GM19324 (cell line): ENCODE measurements at regions not wholly inside any gene's neighbourhood (a gene's known extent, or its start where the extent isn't known, plus 50 kb on each side); places are given as distances from the start of the nearest gene placed in this dataset.
A peak's percentile ranks its signal among the peaks of the same experiment; 100 is the strongest.
"Not testable (repeated sequence)": the region's sequence is repeated elsewhere in the genome, so short reads cannot be mapped to it uniquely, and the experiment has no call there.

Experiments used
- ATAC-seq: cut with Tn5 transposase; IDR thresholded peaks from one replicate; pipeline ENCODE4 v1.9.1; 2021; ENCODE audit warnings: mild to moderate bottlenecking, moderate library complexity; ENCODE audit not compliant: unreplicated experiment, low FRiP score

- not testable (repeated sequence) for ATAC-seq
Measured at GRCh38 chr4:86413426-86413825, 53.6 kb upstream of the MAPK10 start.

- no peak for ATAC-seq
Measured at GRCh38 chr4:86414686-86415085, 54.8 kb upstream of the MAPK10 start.

DNA sequence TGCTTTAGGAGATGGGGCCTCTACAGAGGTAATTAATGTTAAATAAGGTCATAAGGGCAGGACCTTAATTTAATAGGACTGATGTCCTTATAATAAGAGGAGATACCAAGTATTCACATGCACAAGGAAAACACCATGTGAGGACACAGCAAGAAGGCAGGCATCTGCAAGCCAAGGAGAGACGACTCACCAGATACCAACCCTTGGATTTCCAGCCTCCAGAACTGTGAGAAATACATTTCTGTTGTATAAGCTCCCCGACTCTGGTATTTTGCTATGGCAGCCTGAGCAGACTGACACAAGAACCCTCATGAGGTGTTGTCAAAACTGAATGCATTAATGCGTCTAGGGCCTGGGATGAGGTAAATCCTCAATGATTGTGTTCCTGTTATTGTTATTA, 56.2 kb upstream of the MAPK10 start:
- no peak for ATAC-seq

- no peak for ATAC-seq
Measured at GRCh38 chr4:86421461-86421860, 61.6 kb upstream of the MAPK10 start.

- no peak for ATAC-seq
Measured at GRCh38 chr4:86431543-86432116, 71.8 kb upstream of the MAPK10 start.

DNA sequence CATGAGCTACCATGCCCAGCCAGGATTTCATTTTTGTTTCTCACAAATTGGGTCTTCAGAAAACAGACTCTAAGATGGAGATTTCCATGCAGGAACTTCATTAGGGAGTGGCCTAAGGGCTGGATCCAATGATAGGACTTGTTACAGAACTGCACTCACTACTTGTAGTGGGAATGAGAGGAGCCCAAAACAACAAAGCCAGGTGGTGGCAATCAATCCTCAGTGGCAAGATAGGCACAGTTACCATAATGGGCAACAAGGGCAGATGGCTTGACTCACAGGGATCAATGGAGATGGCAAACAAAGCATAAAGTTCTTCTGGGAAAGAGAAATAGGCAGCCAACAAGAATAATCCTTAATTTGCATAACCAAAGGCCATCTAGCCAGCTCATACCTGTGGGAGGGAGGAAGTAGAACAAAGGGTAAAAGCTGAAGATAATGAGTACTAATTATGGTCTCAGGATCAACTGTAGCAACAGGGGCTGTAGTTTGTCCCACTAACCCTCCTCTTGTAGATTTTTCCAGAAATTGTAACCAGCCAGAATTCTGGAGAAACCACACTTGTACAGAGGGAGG, 72.8 kb upstream of the MAPK10 start:
- no peak for ATAC-seq

- ATAC-seq, result no peak
Measured at GRCh38 chr4:86439293-86439692, 79.4 kb upstream of the MAPK10 start.

DNA sequence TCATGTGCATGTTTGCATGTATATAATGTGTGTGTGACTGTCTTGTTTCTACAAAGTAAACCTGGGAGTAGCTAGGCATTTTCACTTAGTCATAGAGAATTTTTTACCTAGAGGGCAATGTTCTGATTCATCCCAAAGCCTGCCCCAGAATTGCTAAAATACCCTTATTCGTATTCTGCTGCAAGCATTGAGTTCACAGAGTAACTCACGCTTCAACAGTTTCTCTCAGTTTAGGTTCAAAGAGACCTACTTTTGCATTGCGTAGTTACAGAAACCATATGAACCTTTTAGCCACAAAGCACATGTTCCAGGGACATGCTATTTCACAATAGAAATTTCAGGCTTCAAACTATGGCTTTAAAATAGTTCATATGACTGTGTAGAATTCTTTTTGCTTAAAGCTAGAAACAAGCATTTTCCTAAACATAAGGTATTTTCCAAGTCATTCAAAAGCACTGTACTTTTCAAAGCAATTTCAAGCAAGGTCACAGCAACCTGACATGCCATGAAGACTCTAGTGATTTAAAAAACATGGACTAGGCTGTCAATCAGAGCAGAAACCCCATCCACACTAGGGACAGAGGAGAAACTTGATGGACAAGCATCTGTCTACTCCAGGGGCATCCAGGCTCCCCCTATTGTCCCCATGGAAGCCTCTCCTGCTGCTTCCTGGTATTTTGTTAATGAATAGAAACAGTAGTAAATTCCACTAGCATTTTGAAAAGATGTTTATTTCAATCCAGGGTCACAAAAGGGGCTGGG, 81.5 kb upstream of the MAPK10 start:
- ATAC-seq, result peak; percentile 49

- ATAC-seq, result no peak
Measured at GRCh38 chr4:86442881-86443280, 83.0 kb upstream of the MAPK10 start.

DNA sequence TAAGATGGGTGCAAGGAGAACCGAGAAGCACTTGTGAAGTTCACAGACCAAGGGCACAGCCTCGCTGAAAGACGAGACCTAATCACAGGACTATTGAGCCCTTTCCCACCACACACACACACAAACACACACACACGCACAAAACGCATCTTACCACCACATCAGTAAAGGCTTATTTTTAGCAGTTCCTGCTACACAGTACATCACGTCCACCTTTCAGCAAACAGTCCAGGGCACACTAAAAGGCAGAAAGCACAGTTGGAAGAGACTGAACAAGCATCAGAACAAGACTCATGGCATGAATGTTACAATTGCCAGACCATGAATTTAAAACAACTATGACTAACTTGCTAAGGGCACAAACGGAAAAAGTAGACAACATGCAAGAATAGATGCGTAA, 83.6 kb upstream of the MAPK10 start:
- no peak for ATAC-seq

DNA sequence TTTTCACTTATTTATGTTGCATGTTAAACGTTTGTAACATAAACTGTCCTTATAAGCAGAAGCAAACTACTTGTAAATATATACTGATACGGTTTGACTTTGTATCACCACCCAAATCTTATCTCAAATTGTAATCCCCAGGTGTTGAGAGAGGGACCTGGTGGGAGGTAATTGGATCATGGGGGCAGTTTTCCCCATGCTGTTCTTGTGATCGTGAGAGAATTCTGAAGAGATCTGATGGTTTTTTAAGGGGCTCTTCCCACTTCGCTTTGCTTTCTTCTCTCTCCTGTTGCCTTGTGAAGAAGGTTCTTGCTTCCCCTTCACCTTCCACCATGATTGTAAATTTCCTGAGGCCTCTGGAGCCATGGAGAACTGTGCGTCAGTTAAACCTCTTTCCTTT, 87.1 kb upstream of the MAPK10 start:
- ATAC-seq, result no peak

DNA sequence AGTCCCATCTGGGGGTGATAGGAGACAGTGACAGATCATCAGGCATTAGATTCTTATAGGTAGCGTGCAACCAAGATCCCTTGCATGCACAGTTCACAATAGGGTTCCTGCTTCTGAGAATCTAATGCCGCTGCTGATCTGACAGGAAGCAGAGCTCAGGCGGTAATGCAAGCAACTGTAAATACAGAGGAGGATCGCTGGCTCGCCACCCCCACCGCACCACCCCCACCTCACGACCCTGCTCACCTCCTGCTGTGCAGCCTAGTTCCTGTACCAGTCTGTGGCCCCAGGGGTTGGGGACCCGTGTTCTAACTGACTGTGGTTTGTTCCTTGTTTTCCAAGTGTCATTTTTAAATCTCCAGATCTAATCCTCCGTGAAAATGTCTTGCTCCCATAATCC, 89.0 kb upstream of the MAPK10 start:
- ATAC-seq, result no peak

DNA sequence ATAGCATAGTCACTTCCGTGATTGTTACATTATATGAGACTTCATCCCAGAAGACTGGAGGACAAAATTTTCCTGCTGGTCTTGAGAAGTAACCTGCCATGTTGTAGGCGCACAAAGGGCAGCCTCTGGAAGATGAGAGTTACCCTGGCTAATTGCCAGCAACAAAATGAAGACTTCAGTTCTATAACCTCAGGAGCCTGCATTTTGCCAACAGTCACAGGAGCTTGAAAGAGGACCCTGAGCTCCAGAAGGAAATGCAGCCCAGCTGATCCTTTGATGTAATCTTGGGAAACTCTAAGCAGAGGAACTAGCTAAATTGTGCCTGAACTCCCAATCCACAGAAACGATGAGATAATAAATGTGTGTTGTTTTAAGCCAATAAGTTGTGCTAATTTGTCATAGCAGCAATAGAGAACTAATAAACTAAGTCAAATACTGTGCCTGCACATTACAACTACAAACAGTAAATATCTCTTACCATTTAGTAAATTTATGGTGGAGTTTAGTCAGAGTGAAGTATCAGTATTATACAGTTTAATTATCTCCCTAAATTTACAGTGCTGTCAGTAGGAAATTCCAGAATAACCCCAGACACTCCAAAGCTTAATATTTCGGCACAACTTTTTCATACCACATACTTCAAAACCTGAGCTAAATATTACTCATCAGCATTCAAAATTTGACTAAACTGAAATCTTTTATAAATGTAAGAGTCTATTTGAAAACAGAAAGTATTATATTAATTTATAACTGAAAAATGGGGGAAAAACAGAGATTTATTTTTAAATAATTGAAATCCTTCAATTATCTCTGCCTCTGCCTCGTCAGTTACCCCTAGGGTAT, 90.1 kb upstream of the MAPK10 start:
- no peak for ATAC-seq

DNA sequence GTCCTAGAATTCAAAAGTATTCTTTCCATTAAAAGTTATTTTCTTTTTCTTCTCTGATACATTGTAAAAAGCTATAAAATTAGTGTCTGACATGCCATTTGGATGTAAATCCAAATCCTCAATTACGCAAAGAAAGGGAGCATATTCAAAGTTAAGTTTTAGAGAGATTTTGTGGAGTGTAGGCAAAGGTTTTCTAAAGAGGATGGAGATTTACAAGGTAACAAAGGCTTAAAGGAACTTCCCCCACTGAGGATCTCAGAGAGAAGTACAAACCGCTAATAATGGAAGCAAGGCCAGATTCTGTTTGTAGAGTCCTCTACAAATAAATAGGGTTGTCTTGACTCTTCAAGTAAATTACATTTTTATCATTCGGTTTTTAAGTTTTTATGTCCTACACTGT, 91.0 kb upstream of the MAPK10 start:
- no peak for ATAC-seq

- no peak for ATAC-seq
Measured at GRCh38 chr4:86451560-86452330, 91.9 kb upstream of the MAPK10 start.

GRCh38 chr4:86452422-86452891, 92.6 kb upstream of the MAPK10 start:
- ATAC-seq, result no peak

- ATAC-seq, result no peak
Measured at GRCh38 chr4:86452924-86453531, 93.2 kb upstream of the MAPK10 start.

- not testable (repeated sequence) for ATAC-seq
Measured at GRCh38 chr4:86453611-86454072, 93.8 kb upstream of the MAPK10 start.

GRCh38 chr4:86461849-86462248, 102.0 kb upstream of the MAPK10 start:
- no peak for ATAC-seq
